OCI-LY3 (cell line): ENCODE measurements at regions not wholly inside any gene's neighbourhood (a gene's known extent, or its start where the extent isn't known, plus 50 kb on each side); places are given as distances from the start of the nearest gene placed in this dataset.

Source experiments
- H2AFZ ChIP-seq: fragments of 200-600, 300-600 bp; shearing (Covaris generic); 2 replicates; pipeline ENCODE4 v1.6.0; 2014; ENCODE audit warnings: antibody characterized with exemption, low read depth, low read length
- H3K27ac ChIP-seq: fragments of 200-600, 300-600 bp; sonication (generic); 2 replicates; pipeline ENCODE4 v1.5.1; 2014; ENCODE audit warnings: mild to moderate bottlenecking, low read length, moderate library complexity, mixed read lengths
- H3K27me3 ChIP-seq: fragments of 200-600, 300-600 bp; sonication (generic); 2 replicates; pipeline ENCODE4 v1.6.1; 2014; ENCODE audit warnings: low read depth, low read length, mixed read lengths
- H3K36me3 ChIP-seq: fragments of 200-600, 300-600 bp; sonication (generic); replicated peaks from 2 replicates; pipeline ENCODE3; 2014; ENCODE audit warnings: low read depth, low read length, mixed read lengths
- H3K4me1 ChIP-seq: fragments of 300-600, 200-600 bp; sonication (generic); 2 replicates; pipeline ENCODE4 v1.6.1; 2014; ENCODE audit warnings: low read length, mixed read lengths
- H3K4me2 ChIP-seq: fragments of 200-600, 300-600 bp; sonication (generic); 2 replicates; pipeline ENCODE4 v1.6.1; 2014; ENCODE audit warnings: low read length, mixed read lengths
- H3K4me3 ChIP-seq: fragments of 300-600, 200-600 bp; sonication (generic); 2 replicates; pipeline ENCODE4 v1.5.1; 2014; ENCODE audit warnings: antibody characterized with exemption, mild to moderate bottlenecking, low read length, moderate library complexity
- H3K79me2 ChIP-seq: fragments of 300-600, 200-600 bp; shearing (Covaris generic); 2 replicates; pipeline ENCODE4 v1.6.1; 2014; ENCODE audit warnings: mild to moderate bottlenecking, low read length, mixed read lengths
- H3K9ac ChIP-seq: fragments of 300-600, 200-600 bp; shearing (Covaris generic); 2 replicates; pipeline ENCODE4 v1.6.0; 2014; ENCODE audit warnings: mild to moderate bottlenecking, low read length, moderate library complexity
- H3K9me3 ChIP-seq: fragments of 200-600, 300-600 bp; shearing (Covaris generic); 2 replicates; pipeline ENCODE4 v1.6.1; 2014; ENCODE audit warnings: low read length, mixed read lengths; ENCODE audit not compliant: insufficient read depth
- H4K20me1 ChIP-seq: fragments of 200-600, 300-600 bp; sonication (generic); 2 replicates; pipeline ENCODE4 v1.6.1; 2016; ENCODE audit warnings: low read length, mixed read lengths; ENCODE audit not compliant: insufficient read depth
- CTCF ChIP-seq: fragments of 200-600, 300-600 bp; sonication (generic); IDR thresholded peaks from 2 replicates; pipeline ENCODE4 v1.5.1; 2014; ENCODE audit warnings: antibody characterized with exemption, low read length, low read depth
- EZH2phosphoT487 ChIP-seq: fragments of 200-600 bp; shearing (Covaris generic); IDR thresholded peaks from 2 replicates; pipeline ENCODE4 v1.6.1; 2018; ENCODE audit warnings: antibody characterized with exemption, mixed run types, low read depth

- Histone ChIP-seq H4K20me1 (no peaks in the 10 kb centered on the region), H3K27ac (no peak overlapping the region), H3K4me1 (no peaks in the 10 kb centered on the region), H3K9me3 (no peaks in the 10 kb centered on the region), H3K4me3 (no peak overlapping the region), H3K79me2 (no peaks in the 10 kb centered on the region), H3K4me2 (no peak overlapping the region), H3K27me3 (no peaks in the 10 kb centered on the region), H3K9ac (no peak overlapping the region), H3K36me3 (no peaks in the 10 kb centered on the region), H2AFZ (no peak overlapping the region)
- no peak for TF ChIP-seq EZH2phosphoT487
- TF ChIP-seq CTCF = no peak
Observed at GRCh38 chr21:27371115-27371974, 404.5 kb upstream of the ADAMTS5 start.

GRCh38 chr21:27369978-27370571, 403.2 kb upstream of the ADAMTS5 start:
- no peak for TF ChIP-seq EZH2phosphoT487
- no peak for TF ChIP-seq CTCF
- H4K20me1 ChIP-seq = no peaks in the 10 kb centered on the region
- H3K36me3 ChIP-seq = no peaks in the 10 kb centered on the region
- no peaks in the 10 kb centered on the region for H3K9me3 ChIP-seq
- no peak overlapping the region for H3K4me3 ChIP-seq
- no peaks in the 10 kb centered on the region for H3K4me1 ChIP-seq
- no peaks in the 10 kb centered on the region for H3K79me2 ChIP-seq
- H3K27ac ChIP-seq = no peak overlapping the region
- no peak overlapping the region for H2AFZ ChIP-seq
- H3K27me3 ChIP-seq = no peaks in the 10 kb centered on the region
- H3K9ac ChIP-seq = no peak overlapping the region
- H3K4me2 ChIP-seq = no peak overlapping the region

GRCh38 chr21:27369234-27369633, 402.3 kb upstream of the ADAMTS5 start:
- no peak overlapping the region for H2AFZ ChIP-seq
- no peak overlapping the region for H3K9ac ChIP-seq
- no peaks in the 10 kb centered on the region for H3K36me3 ChIP-seq
- H3K9me3 ChIP-seq = no peaks in the 10 kb centered on the region
- no peak overlapping the region for H3K27ac ChIP-seq
- no peaks in the 10 kb centered on the region for H3K79me2 ChIP-seq
- no peak for TF ChIP-seq EZH2phosphoT487
- no peak for TF ChIP-seq CTCF
- H3K4me3 ChIP-seq = no peak overlapping the region
- H3K4me1 ChIP-seq = no peaks in the 10 kb centered on the region
- H3K27me3 ChIP-seq = no peaks in the 10 kb centered on the region
- no peaks in the 10 kb centered on the region for H4K20me1 ChIP-seq
- no peak overlapping the region for H3K4me2 ChIP-seq

GRCh38 chr21:27366646-27367235, 399.9 kb upstream of the ADAMTS5 start:
- no peak for TF ChIP-seq CTCF
- TF ChIP-seq EZH2phosphoT487 = no peak
- Histone ChIP-seq H3K4me3 (no peak overlapping the region), H3K27me3 (no peaks in the 10 kb centered on the region), H3K4me1 (no peaks in the 10 kb centered on the region), H3K36me3 (no peaks in the 10 kb centered on the region), H3K9ac (no peak overlapping the region), H4K20me1 (no peaks in the 10 kb centered on the region), H3K27ac (no peak overlapping the region), H3K9me3 (no peaks in the 10 kb centered on the region), H3K4me2 (no peak overlapping the region), H2AFZ (no peak overlapping the region), H3K79me2 (no peaks in the 10 kb centered on the region)
